Neuron (in vitro differentiated cells): ENCODE measurements at regions not wholly inside any gene's neighbourhood (a gene's known extent, or its start where the extent isn't known, plus 50 kb on each side); places are given as distances from the start of the nearest gene placed in this dataset.

Experiments used
- H2AFZ ChIP-seq: one replicate; pipeline ENCODE4 v1.6.1; 2013; ENCODE audit warnings: low read depth, mild to moderate bottlenecking, inconsistent platforms, low read length, moderate library complexity
- H3K27me3 ChIP-seq: one replicate; pipeline ENCODE4 v1.6.1; 2013; ENCODE audit warnings: low read length; ENCODE audit not compliant: insufficient read depth
- H3K36me3 ChIP-seq: one replicate; pipeline ENCODE4 v1.6.1; 2013; ENCODE audit warnings: low read length; ENCODE audit not compliant: insufficient read depth
- H3K4me1 ChIP-seq: one replicate; pipeline ENCODE4 v1.6.1; 2013; ENCODE audit warnings: low read length; ENCODE audit not compliant: insufficient read depth
- H3K4me3 ChIP-seq: 2 replicates; pipeline ENCODE4 v1.5.1; 2013; ENCODE audit warnings: mild to moderate bottlenecking, low read length, moderate library complexity
- H3K9me3 ChIP-seq: one replicate; pipeline ENCODE4 v1.6.1; 2013; ENCODE audit warnings: low read length

- Histone ChIP-seq H2AFZ (no peak overlapping the region), H3K27me3 (no peaks in the 10 kb centered on the region), H3K9me3 (no peaks in the 10 kb centered on the region), H3K4me1 (no peaks in the 10 kb centered on the region), H3K36me3 (no peaks in the 10 kb centered on the region), H3K4me3 (no peak overlapping the region)
Measured at GRCh38 chr20:48166082-48166835, 381.0 kb upstream of the SULF2 start.

GRCh38 chr20:48165401-48165685, 380.1 kb upstream of the SULF2 start:
- Histone ChIP-seq H2AFZ (no peak overlapping the region), H3K9me3 (no peaks in the 10 kb centered on the region), H3K4me3 (no peak overlapping the region), H3K4me1 (no peaks in the 10 kb centered on the region), H3K27me3 (no peaks in the 10 kb centered on the region), H3K36me3 (no peaks in the 10 kb centered on the region)

- Histone ChIP-seq H3K4me1 (no peaks in the 10 kb centered on the region), H3K9me3 (no peaks in the 10 kb centered on the region), H3K36me3 (no peaks in the 10 kb centered on the region), H3K27me3 (no peaks in the 10 kb centered on the region), H2AFZ (no peak overlapping the region), H3K4me3 (no peak overlapping the region)
Measured at GRCh38 chr20:48164566-48165400, 379.5 kb upstream of the SULF2 start.

GRCh38 chr20:48164034-48164433, 378.8 kb upstream of the SULF2 start:
- no peaks in the 10 kb centered on the region for H3K27me3 ChIP-seq
- H3K4me1 ChIP-seq, result no peaks in the 10 kb centered on the region
- H2AFZ ChIP-seq, result no peak overlapping the region
- H3K4me3 ChIP-seq, result no peak overlapping the region
- no peaks in the 10 kb centered on the region for H3K9me3 ChIP-seq
- no peaks in the 10 kb centered on the region for H3K36me3 ChIP-seq

GRCh38 chr20:48163505-48163904, 378.2 kb upstream of the SULF2 start:
- H3K4me1 ChIP-seq, result no peaks in the 10 kb centered on the region
- no peaks in the 10 kb centered on the region for H3K36me3 ChIP-seq
- no peak overlapping the region for H3K4me3 ChIP-seq
- H2AFZ ChIP-seq, result no peak overlapping the region
- H3K9me3 ChIP-seq, result no peaks in the 10 kb centered on the region
- H3K27me3 ChIP-seq, result no peaks in the 10 kb centered on the region

GRCh38 chr20:48162621-48163020, 377.3 kb upstream of the SULF2 start:
- Histone ChIP-seq H3K27me3 (no peaks in the 10 kb centered on the region), H2AFZ (no peak overlapping the region), H3K9me3 (no peaks in the 10 kb centered on the region), H3K4me1 (no peaks in the 10 kb centered on the region), H3K4me3 (no peak overlapping the region), H3K36me3 (no peaks in the 10 kb centered on the region)

- no peaks in the 10 kb centered on the region for H3K27me3 ChIP-seq
Measured at GRCh38 chr20:48159145-48160008, 374.1 kb upstream of the SULF2 start.

GRCh38 chr20:48158014-48158413, 372.7 kb upstream of the SULF2 start:
- Histone ChIP-seq H3K27me3 (no peaks in the 10 kb centered on the region), H2AFZ (no peak overlapping the region)

More at GRCh38 chr20:48159145-48160008, 374.1 kb upstream of the SULF2 start:
- Histone ChIP-seq H2AFZ (no peak overlapping the region), H3K4me1 (peaks cover 3% of the 10 kb centered on the region), H3K9me3 (no peaks in the 10 kb centered on the region), H3K36me3 (no peaks in the 10 kb centered on the region), H3K4me3 (no peak overlapping the region)

GRCh38 chr20:48156951-48157700, 371.8 kb upstream of the SULF2 start:
- Histone ChIP-seq H3K9me3 (no peaks in the 10 kb centered on the region), H3K4me3 (no peak overlapping the region), H2AFZ (no peak overlapping the region), H3K36me3 (no peaks in the 10 kb centered on the region), H3K27me3 (no peaks in the 10 kb centered on the region), H3K4me1 (peaks cover 16% of the 10 kb centered on the region)

More at GRCh38 chr20:48158014-48158413, 372.7 kb upstream of the SULF2 start:
- H3K4me3 ChIP-seq, result no peak overlapping the region
- no peaks in the 10 kb centered on the region for H3K9me3 ChIP-seq
- H3K4me1 ChIP-seq, result peaks cover 16% of the 10 kb centered on the region
- no peaks in the 10 kb centered on the region for H3K36me3 ChIP-seq

- Histone ChIP-seq H3K4me1 (peaks cover 16% of the 10 kb centered on the region), H3K9me3 (no peaks in the 10 kb centered on the region), H3K4me3 (no peak overlapping the region), H2AFZ (no peak overlapping the region), H3K27me3 (no peaks in the 10 kb centered on the region), H3K36me3 (no peaks in the 10 kb centered on the region)
Measured at GRCh38 chr20:48156521-48156920, 371.2 kb upstream of the SULF2 start.

GRCh38 chr20:48155268-48155667, 370.0 kb upstream of the SULF2 start:
- Histone ChIP-seq H3K27me3 (no peaks in the 10 kb centered on the region), H3K9me3 (no peaks in the 10 kb centered on the region), H2AFZ (no peak overlapping the region), H3K36me3 (no peaks in the 10 kb centered on the region), H3K4me1 (peaks cover 19% of the 10 kb centered on the region), H3K4me3 (no peak overlapping the region)

GRCh38 chr20:48154040-48154765, 368.9 kb upstream of the SULF2 start:
- Histone ChIP-seq H3K4me3 (no peak overlapping the region), H2AFZ (no peak overlapping the region), H3K9me3 (no peaks in the 10 kb centered on the region), H3K27me3 (no peaks in the 10 kb centered on the region), H3K4me1 (peaks cover 22% of the 10 kb centered on the region), H3K36me3 (no peaks in the 10 kb centered on the region)
